IgD-negative memory B cell (primary cell): ENCODE measurements at regions not wholly inside any gene's neighbourhood (a gene's known extent, or its start where the extent isn't known, plus 50 kb on each side); places are given as distances from the start of the nearest gene placed in this dataset.

ENCODE experiments used
- H3K27ac Mint-ChIP-seq, 3 donors: one replicate each; pipeline ENCODE4 v1.8.0; 2020 to 2022; ENCODE audit warnings: mild to moderate bottlenecking in 3 of 3, mixed read lengths in 3 of 3, moderate library complexity in 1 of 3
- H3K27me3 Mint-ChIP-seq: one replicate; pipeline ENCODE4 v1.8.0; 2021; ENCODE audit warnings: mixed read lengths
- H3K36me3 Mint-ChIP-seq: one replicate; pipeline ENCODE4 v1.8.0; 2020; ENCODE audit warnings: mild to moderate bottlenecking, mixed read lengths
- H3K4me1 Mint-ChIP-seq, 3 donors: one replicate each; pipeline ENCODE4 v1.8.0; 2020 to 2022; ENCODE audit warnings: mixed read lengths in 3 of 3, mild to moderate bottlenecking in 1 of 3
- H3K4me3 Mint-ChIP-seq, 4 donors: one replicate each; pipeline ENCODE4 v1.8.0; 2020 to 2022; ENCODE audit warnings: mild to moderate bottlenecking in 4 of 4, mixed read lengths in 4 of 4, moderate library complexity in 3 of 4
- H3K9me3 Mint-ChIP-seq, 3 donors: one replicate each; pipeline ENCODE4 v1.8.0; 2020 to 2021; ENCODE audit warnings: mixed read lengths in 3 of 3, mild to moderate bottlenecking in 1 of 3

GRCh38 chr20:39092733-39093410 lies 130.7 kb downstream of the DHX35 start:
- Mint-ChIP-seq H3K9me3 (no peaks in the 10 kb centered on the region), H3K4me3 (no peak overlapping the region), H3K4me1 (peaks cover 0 to 2% (median 0%) of the 10 kb centered on the region in 3 donors), H3K36me3 (no peaks in the 10 kb centered on the region), H3K27ac (no peak overlapping the region), H3K27me3 (peaks cover 9% of the 10 kb centered on the region)

DNA sequence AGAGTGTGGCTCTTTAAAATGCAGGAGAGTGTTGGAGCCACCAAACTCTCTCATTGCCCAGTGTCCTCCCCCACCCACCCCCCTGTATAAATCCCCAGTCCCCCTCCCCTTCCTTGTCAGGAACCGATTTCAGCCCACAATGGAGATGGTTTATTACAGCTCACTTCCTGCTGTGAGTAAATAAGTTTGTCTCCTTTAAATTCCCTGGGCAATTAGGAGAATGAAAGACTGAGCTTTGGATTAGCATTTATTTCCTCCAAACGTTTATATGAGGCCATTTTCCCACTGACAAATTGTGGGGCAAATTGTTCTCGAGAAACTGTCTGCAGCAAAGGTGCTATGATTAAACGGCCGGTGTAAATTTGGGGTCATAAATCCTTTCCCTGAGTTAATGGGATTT lies 128.8 kb downstream of the DHX35 start:
- H3K4me1 Mint-ChIP-seq: peaks cover 0 to 2% (median 0%) of the 10 kb centered on the region in 3 donors
- no peak overlapping the region for H3K4me3 Mint-ChIP-seq
- H3K27ac Mint-ChIP-seq: no peak overlapping the region
- no peaks in the 10 kb centered on the region for H3K9me3 Mint-ChIP-seq
- peaks cover 4% of the 10 kb centered on the region for H3K27me3 Mint-ChIP-seq
- no peaks in the 10 kb centered on the region for H3K36me3 Mint-ChIP-seq

GRCh38 chr20:39089797-39090196 lies 127.7 kb downstream of the DHX35 start:
- no peaks in the 10 kb centered on the region for H3K9me3 Mint-ChIP-seq
- H3K27me3 Mint-ChIP-seq: peaks cover 4% of the 10 kb centered on the region
- no peak overlapping the region for H3K4me3 Mint-ChIP-seq
- H3K36me3 Mint-ChIP-seq: no peaks in the 10 kb centered on the region
- no peak overlapping the region for H3K27ac Mint-ChIP-seq
- H3K4me1 Mint-ChIP-seq: peaks cover 0 to 2% (median 0%) of the 10 kb centered on the region in 3 donors
